Pancreas (tissue), 10 donors: ENCODE measurements at regions not wholly inside any gene's neighbourhood (a gene's known extent, or its start where the extent isn't known, plus 50 kb on each side); places are given as distances from the start of the nearest gene placed in this dataset.

Experiments
- ATAC-seq, 4 donors: fragments of 200-7000 bp; cut with Tn5 transposase; one replicate each; pipeline versions ENCODE4 v1.8.0 to v1.9.1; 2020; ENCODE audit warnings: mild to moderate bottlenecking in 4 of 4, moderate library complexity in 4 of 4
- DNase-seq, 6 donors: peaks; one replicate each; pipeline ENCODE4 v3.0.0-alpha.2; 2020
- FAIRE-seq: peaks from 2 replicates; lab custom pipeline; 2012; peaks lifted over from hg19 to GRCh38; lab: Jason Lieb, UNC
- H3K27ac ChIP-seq, 4 donors: fragments of 200-600 bp; sonication (generic); 1 replicate in 3 of 4; 2 replicates in 1 of 4; pipeline versions ENCODE4 v1.5.0 to v1.8.0; 2020
- H3K27me3 ChIP-seq, 4 donors: fragments of 200-600 bp; one replicate each; pipeline ENCODE4 v1.8.0; 2021
- H3K36me3 ChIP-seq, 3 donors: fragments of 200-600 bp; sonication (generic) in 1 of 3; one replicate each; pipeline versions ENCODE4 v1.5.0 to v1.8.0; 2020 to 2021
- H3K4me1 ChIP-seq, 3 donors: fragments of 200-600 bp; one replicate each; pipeline ENCODE4 v1.8.0; 2021
- H3K4me3 ChIP-seq, 4 donors: fragments of 200-600 bp; sonication (generic) in 2 of 4; one replicate each; pipeline versions ENCODE4 v1.5.0 to v1.8.0; 2020 to 2021
- H3K9me3 ChIP-seq, 4 donors: fragments of 200-600 bp; one replicate each; pipeline ENCODE4 v1.8.0; 2021
- CTCF ChIP-seq, 4 donors: fragments of 200-600 bp; sonication (generic) in 3 of 4; IDR thresholded peaks; one replicate each; pipeline versions ENCODE4 v1.5.0 to v1.8.0; 2021; ENCODE audit warnings: antibody characterized with exemption in 4 of 4
- WGBS, 2 donors: extraction: QIAGEN DNeasy Blood & Tissue Kit; methylation state at CpG; one replicate each; pipeline ENCODE4 v1.1.7; 2013; 5-methylcytosine and 5-hydroxymethylcytosine counted together
- intact Hi-C, 3 donors: fragments of 100-400 bp; cut with DNase I; formaldehyde crosslinking; loops; one replicate each; pipeline versions ENCODE4 v1.11.1 to v1.14.2; 2022
- donor health status: healthy with polysubstance abuse.
- donor health status: DM: no; HTN: no; CAD: no; lungs with moderate emphysema.
- donor health status: DM: no; HTN: no; CAD: no.
- donor health status: control.
- donor health status: control.
- donor health status: Bipolar disorder and iron deficiency.
- donor health status: DM: yes; HTN: yes; CAD: no.
- donor health status: DM: no; HTN: no; CAD: no.
- donor health status: DM: no; HTN: no; CAD: no.
- donor health status: DM: yes; HTN: yes; CAD: no.

GRCh38 chr3:16113704-16114103, 60.8 kb upstream of the GALNT15 start:
- no peak overlapping the region for H3K27ac ChIP-seq
- ATAC-seq, result no peak
- intact Hi-C loops, result no loop called here
- no peaks in the 10 kb centered on the region for H3K36me3 ChIP-seq
- H3K4me1 ChIP-seq, result no peaks in the 10 kb centered on the region
- no peak for DNase-seq
- 79 to 96% methylated on average over 3 of the region's 3 CpGs for WGBS, 2 donors
- no peak overlapping the region for H3K4me3 ChIP-seq
- TF ChIP-seq CTCF (IDR thresholded peaks at IDR 0.05), result no peak
- H3K27me3 ChIP-seq, result no peaks in the 10 kb centered on the region
- no peaks in the 10 kb centered on the region for H3K9me3 ChIP-seq
- no peak for FAIRE-seq

- Histone ChIP-seq H3K36me3 (no peaks in the 10 kb centered on the region), H3K27ac (no peak overlapping the region), H3K27me3 (no peaks in the 10 kb centered on the region), H3K4me3 (no peak overlapping the region), H3K4me1 (no peaks in the 10 kb centered on the region), H3K9me3 (no peaks in the 10 kb centered on the region)
- intact Hi-C loops, result no loop called here
- TF ChIP-seq CTCF (IDR thresholded peaks at IDR 0.05), result no peak
- FAIRE-seq (no peak), ATAC-seq (no peak), DNase-seq (no peak)
- WGBS, 2 donors, result 74 to 79% methylated on average over 2 of the region's 2 CpGs
Measured at GRCh38 chr3:16114429-16114828, 60.1 kb upstream of the GALNT15 start.

- FAIRE-seq (no peak), ATAC-seq (no peak), DNase-seq (no peak)
- Histone ChIP-seq H3K36me3 (no peaks in the 10 kb centered on the region), H3K4me1 (no peaks in the 10 kb centered on the region), H3K9me3 (no peaks in the 10 kb centered on the region), H3K4me3 (no peak overlapping the region), H3K27ac (no peak overlapping the region), H3K27me3 (no peaks in the 10 kb centered on the region)
- intact Hi-C loops, result no loop called here
- 45 to 56% methylated on average over 3 of the region's 3 CpGs for WGBS, 2 donors
- no peak for TF ChIP-seq CTCF (IDR thresholded peaks at IDR 0.05)
Measured at GRCh38 chr3:16114930-16115329, 59.5 kb upstream of the GALNT15 start.

- TF ChIP-seq CTCF (IDR thresholded peaks at IDR 0.05), result no peak
- no peak for ATAC-seq
- Histone ChIP-seq H3K4me1 (no peaks in the 10 kb centered on the region), H3K27me3 (no peaks in the 10 kb centered on the region), H3K27ac (no peak overlapping the region), H3K9me3 (no peaks in the 10 kb centered on the region), H3K4me3 (no peak overlapping the region), H3K36me3 (no peaks in the 10 kb centered on the region)
- 83 to 87% methylated on average over 9 of the region's 9 CpGs for WGBS, 2 donors
- no peak for DNase-seq
- FAIRE-seq, result no peak
- intact Hi-C loops, result no loop called here
Measured at GRCh38 chr3:16118396-16118795, 56.1 kb upstream of the GALNT15 start.

GRCh38 chr3:16119887-16120286, 54.6 kb upstream of the GALNT15 start:
- ATAC-seq (no peak), FAIRE-seq (no peak), DNase-seq (no peak)
- H3K9me3 ChIP-seq, result no peaks in the 10 kb centered on the region
- H3K4me1 ChIP-seq, result no peaks in the 10 kb centered on the region
- intact Hi-C loops, result loop anchor here in 1 of 3 donors (10.0 kb wide), 1 partner anchor 55 kb away; no protein-coding TSS in a partner anchor
- no peaks in the 10 kb centered on the region for H3K27me3 ChIP-seq
- H3K27ac ChIP-seq, result no peak overlapping the region
- no peaks in the 10 kb centered on the region for H3K36me3 ChIP-seq
- no peak for TF ChIP-seq CTCF (IDR thresholded peaks at IDR 0.05)
- H3K4me3 ChIP-seq, result no peak overlapping the region
